H9 (cell line): ENCODE measurements at regions not wholly inside any gene's neighbourhood (a gene's known extent, or its start where the extent isn't known, plus 50 kb on each side); places are given as distances from the start of the nearest gene placed in this dataset.

Experiments used
- DNase-seq: peaks from one replicate; pipeline ENCODE4 v3.0.0-alpha.2; 2017
- H2AFZ ChIP-seq: one replicate; pipeline ENCODE4 v1.6.1; 2013; ENCODE audit warnings: mild to moderate bottlenecking, low read length, control low read depth, moderate library complexity
- H2AK5ac ChIP-seq: 2 replicates; pipeline ENCODE4 v1.6.1; 2013; ENCODE audit warnings: low read length, control low read depth, mixed read lengths; ENCODE audit not compliant: insufficient read length
- H2BK120ac ChIP-seq: one replicate; pipeline ENCODE4 v1.6.1; 2013; ENCODE audit warnings: low read depth, mild to moderate bottlenecking, low read length, control low read depth, inconsistent platforms; ENCODE audit not compliant: poor library complexity, severe bottlenecking
- H2BK12ac ChIP-seq: 2 replicates; pipeline ENCODE4 v1.6.1; 2013; ENCODE audit warnings: low read length, control low read depth, mixed read lengths, low read depth; ENCODE audit not compliant: insufficient read length
- H2BK15ac ChIP-seq: 2 replicates; pipeline ENCODE4 v1.6.1; 2013; ENCODE audit warnings: low read depth, low read length, control low read depth
- H2BK20ac ChIP-seq: one replicate; pipeline ENCODE4 v1.6.1; 2013; ENCODE audit warnings: low read depth, mild to moderate bottlenecking, low read length, control low read depth, inconsistent platforms; ENCODE audit not compliant: poor library complexity, severe bottlenecking
- H2BK5ac ChIP-seq: 2 replicates; pipeline ENCODE4 v1.6.1; 2013; ENCODE audit warnings: low read length, control low read depth, mixed read lengths; ENCODE audit not compliant: insufficient read length
- H3K14ac ChIP-seq: 2 replicates; pipeline ENCODE4 v1.6.1; 2013; ENCODE audit warnings: low read length, control low read depth; ENCODE audit not compliant: insufficient read depth
- H3K18ac ChIP-seq: 2 replicates; pipeline ENCODE4 v1.6.1; 2013; ENCODE audit warnings: low read depth, mild to moderate bottlenecking, mixed read lengths, low read length, control low read depth; ENCODE audit not compliant: insufficient read length
- H3K23ac ChIP-seq: 2 replicates; pipeline ENCODE4 v1.6.1; 2013; ENCODE audit warnings: low read length, control low read depth, mixed read lengths, low read depth; ENCODE audit not compliant: insufficient read length
- H3K23me2 ChIP-seq: 2 replicates; pipeline ENCODE4 v1.6.1; 2013; ENCODE audit warnings: low read depth, mild to moderate bottlenecking, mixed read lengths, low read length, control low read depth; ENCODE audit not compliant: insufficient read length, poor library complexity, severe bottlenecking
- H3K27ac ChIP-seq: 2 replicates; pipeline ENCODE4 v1.5.1; 2013; ENCODE audit warnings: low read length, control low read depth, mixed read lengths, low read depth; ENCODE audit not compliant: insufficient read length
- H3K27me3 ChIP-seq: 2 replicates; pipeline ENCODE4 v1.6.1; 2013; ENCODE audit warnings: low read length, control low read depth, inconsistent platforms; ENCODE audit not compliant: insufficient read depth
- H3K4ac ChIP-seq: 2 replicates; pipeline ENCODE4 v1.6.1; 2013; ENCODE audit warnings: low read depth, mild to moderate bottlenecking, control low read depth, inconsistent platforms, low read length, moderate library complexity
- H3K4me1 ChIP-seq: 2 replicates; pipeline ENCODE4 v1.6.1; 2013; ENCODE audit warnings: low read length, control low read depth, inconsistent platforms; ENCODE audit not compliant: insufficient read depth
- H3K4me2 ChIP-seq: 2 replicates; pipeline ENCODE4 v1.6.1; 2013; ENCODE audit warnings: low read length, control low read depth, mixed read lengths; ENCODE audit not compliant: insufficient read length, insufficient read depth
- H3K56ac ChIP-seq: 2 replicates; pipeline ENCODE4 v1.6.1; 2013; ENCODE audit warnings: low read depth, mild to moderate bottlenecking, mixed read lengths, low read length, control low read depth; ENCODE audit not compliant: insufficient read length
- H3K79me1 ChIP-seq: 2 replicates; pipeline ENCODE4 v1.6.1; 2013; ENCODE audit warnings: low read depth, mild to moderate bottlenecking, moderate library complexity, low read length, control low read depth, inconsistent platforms; ENCODE audit not compliant: insufficient read depth, poor library complexity, severe bottlenecking
- H3K79me2 ChIP-seq: 2 replicates; pipeline ENCODE4 v1.6.1; 2013; ENCODE audit warnings: low read length, control low read depth, inconsistent platforms; ENCODE audit not compliant: insufficient read depth
- H3K9ac ChIP-seq: 2 replicates; pipeline ENCODE4 v1.6.1; 2013; ENCODE audit warnings: low read length, control low read depth, mixed read lengths; ENCODE audit not compliant: insufficient read length; ENCODE audit errors: extremely low read depth
- H3K9me3 ChIP-seq: one replicate; pipeline ENCODE4 v1.6.1; 2013; ENCODE audit warnings: low read depth, low read length, inconsistent platforms; ENCODE audit not compliant: control insufficient read depth
- H3T11ph ChIP-seq: one replicate; pipeline ENCODE4 v1.6.1; 2013; ENCODE audit warnings: mild to moderate bottlenecking, low read length, control low read depth, inconsistent platforms
- H4K20me1 ChIP-seq: one replicate; pipeline ENCODE4 v1.6.1; 2013; ENCODE audit not compliant: control insufficient read depth, insufficient read length, insufficient read depth
- H4K5ac ChIP-seq: 2 replicates; pipeline ENCODE4 v1.6.1; 2013; ENCODE audit warnings: low read depth, mild to moderate bottlenecking, mixed read lengths, low read length, control low read depth; ENCODE audit not compliant: insufficient read length
- H4K8ac ChIP-seq: replicated peaks from 2 replicates; pipeline ENCODE4 v1.6.1; 2013; ENCODE audit warnings: low read length, control low read depth, mixed read lengths, low read depth; ENCODE audit not compliant: insufficient read length
- H4K91ac ChIP-seq: 2 replicates; pipeline ENCODE4 v1.6.1; 2013; ENCODE audit warnings: low read depth, mild to moderate bottlenecking, moderate library complexity, mixed read lengths, low read length, control low read depth; ENCODE audit not compliant: insufficient read length
- H3K27ac Mint-ChIP-seq, 3 experiments: 2 replicates in 2 of 3; 3 replicates in 1 of 3; pipeline ENCODE4 v1.8.0; 2020 to 2021; ENCODE audit warnings: mixed read lengths in 3 of 3, mild to moderate bottlenecking in 1 of 3, moderate library complexity in 1 of 3
- H3K27me3 Mint-ChIP-seq: 2 replicates; pipeline ENCODE4 v1.8.0; 2021; ENCODE audit warnings: low read depth, mild to moderate bottlenecking, moderate library complexity, mixed read lengths
- H3K36me3 Mint-ChIP-seq, 3 experiments: 2 replicates in 2 of 3; 3 replicates in 1 of 3; pipeline ENCODE4 v1.8.0; 2020 to 2021; ENCODE audit warnings: low read depth in 3 of 3, mixed read lengths in 3 of 3; ENCODE audit not compliant: insufficient read depth in 1 of 3
- H3K4me1 Mint-ChIP-seq, 2 experiments: 2 replicates each; pipeline ENCODE4 v1.8.0; 2020; ENCODE audit warnings: mixed read lengths in 2 of 2
- H3K4me3 Mint-ChIP-seq, 2 experiments: 2 replicates in 1 of 2; 3 replicates in 1 of 2; pipeline ENCODE4 v1.8.0; 2020 to 2021; ENCODE audit warnings: mild to moderate bottlenecking in 2 of 2, mixed read lengths in 2 of 2, moderate library complexity in 1 of 2
- H3K9me3 Mint-ChIP-seq, 2 experiments: 2 replicates in 1 of 2; 3 replicates in 1 of 2; pipeline ENCODE4 v1.8.0; 2020; ENCODE audit warnings: mild to moderate bottlenecking in 2 of 2, mixed read lengths in 2 of 2, moderate library complexity in 1 of 2
- WGBS: extraction: QIAGEN DNeasy Blood & Tissue Kit; methylation state at CpG from one replicate; pipeline ENCODE4 v1.1.7; 2013; ENCODE audit warnings: missing lambda C conversion rate, low lambda C conversion rate, mixed read lengths; ENCODE audit not compliant: insufficient read length; ENCODE audit errors: extremely low coverage; 5-methylcytosine and 5-hydroxymethylcytosine counted together
- TF ChIP-seq, protein P1 (sequence below): fragments of 200-600 bp; sonication (generic); conservative IDR thresholded peaks from 3 replicates; pipeline ENCODE4 v1.8.0; 2021; ENCODE audit warnings: antibody characterized with exemption, mild to moderate bottlenecking

DNA sequence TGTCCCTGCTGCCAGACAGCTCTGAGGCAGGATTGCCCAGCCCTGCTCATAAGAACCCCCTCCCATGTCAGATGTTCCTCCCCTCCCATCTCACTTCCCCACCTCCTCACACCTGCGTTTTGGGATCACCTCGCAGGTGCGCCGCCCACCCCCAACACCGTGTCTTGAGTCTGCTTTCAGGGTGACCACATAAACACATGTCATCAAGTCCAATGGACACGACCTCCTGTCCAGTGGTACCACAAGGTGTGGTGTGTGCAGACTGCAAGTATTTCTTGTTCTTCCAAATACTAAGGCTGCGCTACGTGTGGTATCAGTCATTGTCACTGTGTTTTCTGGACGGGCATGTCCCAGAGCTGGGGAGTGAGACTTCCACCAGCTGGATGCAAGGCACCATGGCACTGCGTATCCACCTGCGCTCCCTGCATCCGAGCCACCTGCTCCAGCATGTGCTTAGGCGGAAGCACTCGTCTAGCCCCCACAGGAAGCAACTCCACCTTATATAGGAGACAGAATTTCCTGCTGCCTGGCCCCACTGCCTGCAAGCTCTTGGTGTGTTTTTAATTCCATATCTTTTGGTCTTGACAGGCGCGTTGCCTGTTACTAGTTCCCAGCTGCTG is 119.7 kb upstream of the NXT1 start:
- TF ChIP-seq, protein P1, sequence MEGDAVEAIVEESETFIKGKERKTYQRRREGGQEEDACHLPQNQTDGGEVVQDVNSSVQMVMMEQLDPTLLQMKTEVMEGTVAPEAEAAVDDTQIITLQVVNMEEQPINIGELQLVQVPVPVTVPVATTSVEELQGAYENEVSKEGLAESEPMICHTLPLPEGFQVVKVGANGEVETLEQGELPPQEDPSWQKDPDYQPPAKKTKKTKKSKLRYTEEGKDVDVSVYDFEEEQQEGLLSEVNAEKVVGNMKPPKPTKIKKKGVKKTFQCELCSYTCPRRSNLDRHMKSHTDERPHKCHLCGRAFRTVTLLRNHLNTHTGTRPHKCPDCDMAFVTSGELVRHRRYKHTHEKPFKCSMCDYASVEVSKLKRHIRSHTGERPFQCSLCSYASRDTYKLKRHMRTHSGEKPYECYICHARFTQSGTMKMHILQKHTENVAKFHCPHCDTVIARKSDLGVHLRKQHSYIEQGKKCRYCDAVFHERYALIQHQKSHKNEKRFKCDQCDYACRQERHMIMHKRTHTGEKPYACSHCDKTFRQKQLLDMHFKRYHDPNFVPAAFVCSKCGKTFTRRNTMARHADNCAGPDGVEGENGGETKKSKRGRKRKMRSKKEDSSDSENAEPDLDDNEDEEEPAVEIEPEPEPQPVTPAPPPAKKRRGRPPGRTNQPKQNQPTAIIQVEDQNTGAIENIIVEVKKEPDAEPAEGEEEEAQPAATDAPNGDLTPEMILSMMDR: no peak
- Mint-ChIP-seq H3K4me3 (no peak overlapping the region), H3K4me1 (peaks cover 0 to 2% of the 10 kb centered on the region in 2 experiments; a peak in 1 of 4 replicates), H3K27me3 (peaks cover 23% of the 10 kb centered on the region), H3K9me3 (no peaks in the 10 kb centered on the region), H3K36me3 (no peaks in the 10 kb centered on the region; a peak in 1 of 7 replicates), H3K27ac (no peak overlapping the region)
- WGBS: no CpG with 5 or more reads among the region's 16 CpGs
- no peak overlapping the region for H3K23ac ChIP-seq
- H2AK5ac ChIP-seq: no peak overlapping the region
- no peak overlapping the region for H2BK120ac ChIP-seq
- H4K91ac ChIP-seq: no peak overlapping the region
- H2BK5ac ChIP-seq: no peak overlapping the region
- no peak overlapping the region for H4K8ac ChIP-seq
- H2AFZ ChIP-seq: no peak overlapping the region
- H3T11ph ChIP-seq: no peak overlapping the region
- DNase-seq: no peak
- H2BK12ac ChIP-seq: no peak overlapping the region
- H3K14ac ChIP-seq: no peak overlapping the region
- no peak overlapping the region for H2BK20ac ChIP-seq
- no peak overlapping the region for H3K4ac ChIP-seq
- no peak overlapping the region for H3K27ac ChIP-seq
- H3K79me2 ChIP-seq: no peaks in the 10 kb centered on the region
- H3K23me2 ChIP-seq: no peaks in the 10 kb centered on the region
- no peak overlapping the region for H3K18ac ChIP-seq
- H4K20me1 ChIP-seq: no peaks in the 10 kb centered on the region
- H3K56ac ChIP-seq: no peak overlapping the region
- no peak overlapping the region for H3K4me2 ChIP-seq
- H3K27me3 ChIP-seq: no peaks in the 10 kb centered on the region; the same call in 1 of the 2 replicates
- no peaks in the 10 kb centered on the region for H3K79me1 ChIP-seq
- no peaks in the 10 kb centered on the region for H3K4me1 ChIP-seq
- H4K5ac ChIP-seq: no peak overlapping the region
- H3K9ac ChIP-seq: no peak overlapping the region
- no peaks in the 10 kb centered on the region for H3K9me3 ChIP-seq
- H2BK15ac ChIP-seq: no peak overlapping the region
